Mucosa of rectum (tissue), 2 donors: ENCODE measurements at regions not wholly inside any gene's neighbourhood (a gene's known extent, or its start where the extent isn't known, plus 50 kb on each side); places are given as distances from the start of the nearest gene placed in this dataset.

ENCODE experiments used
- H3K27ac ChIP-seq, 2 donors: one replicate each; pipeline ENCODE4 v1.7.0; 2013; ENCODE audit warnings: inconsistent platforms in 2 of 2, low read depth in 2 of 2, low read length in 2 of 2
- H3K27me3 ChIP-seq, 2 donors: one replicate each; pipeline ENCODE4 v1.7.0; 2013; ENCODE audit warnings: low read length in 2 of 2; ENCODE audit not compliant: control insufficient read depth in 2 of 2, insufficient read depth in 2 of 2
- H3K36me3 ChIP-seq, 2 donors: one replicate each; pipeline ENCODE4 v1.7.0; 2013; ENCODE audit warnings: low read length in 2 of 2; ENCODE audit not compliant: control insufficient read depth in 2 of 2, insufficient read depth in 2 of 2
- H3K4me1 ChIP-seq, 2 donors: one replicate each; pipeline ENCODE4 v1.7.0; 2013; ENCODE audit warnings: low read length in 2 of 2, mild to moderate bottlenecking in 1 of 2; ENCODE audit not compliant: control insufficient read depth in 2 of 2, insufficient read depth in 2 of 2
- H3K4me3 ChIP-seq, 2 donors: one replicate each; pipeline ENCODE4 v1.7.0; 2013; ENCODE audit warnings: low read length in 2 of 2
- H3K9ac ChIP-seq, 2 donors: one replicate each; pipeline ENCODE4 v1.7.0; 2013; ENCODE audit warnings: low read length in 2 of 2, low read depth in 1 of 2, mild to moderate bottlenecking in 1 of 2
- H3K9me3 ChIP-seq, 2 donors: one replicate each; pipeline ENCODE4 v1.7.0; 2013; ENCODE audit warnings: low read length in 2 of 2; ENCODE audit not compliant: control insufficient read depth in 2 of 2
- donor health status: healthy.
- donor health status: Normal muscosa, but diverticular disease.

GRCh38 chr3:180277041-180277440, 240.3 kb upstream of the PEX5L start:
- no peaks in the 10 kb centered on the region for H3K27me3 ChIP-seq
- H3K9ac ChIP-seq: no peak overlapping the region
- peaks cover 0 to 2% of the 10 kb centered on the region in 2 donors for H3K9me3 ChIP-seq
- no peak overlapping the region for H3K4me3 ChIP-seq
- no peak overlapping the region for H3K27ac ChIP-seq
- no peaks in the 10 kb centered on the region for H3K36me3 ChIP-seq
- H3K4me1 ChIP-seq: no peaks in the 10 kb centered on the region

DNA sequence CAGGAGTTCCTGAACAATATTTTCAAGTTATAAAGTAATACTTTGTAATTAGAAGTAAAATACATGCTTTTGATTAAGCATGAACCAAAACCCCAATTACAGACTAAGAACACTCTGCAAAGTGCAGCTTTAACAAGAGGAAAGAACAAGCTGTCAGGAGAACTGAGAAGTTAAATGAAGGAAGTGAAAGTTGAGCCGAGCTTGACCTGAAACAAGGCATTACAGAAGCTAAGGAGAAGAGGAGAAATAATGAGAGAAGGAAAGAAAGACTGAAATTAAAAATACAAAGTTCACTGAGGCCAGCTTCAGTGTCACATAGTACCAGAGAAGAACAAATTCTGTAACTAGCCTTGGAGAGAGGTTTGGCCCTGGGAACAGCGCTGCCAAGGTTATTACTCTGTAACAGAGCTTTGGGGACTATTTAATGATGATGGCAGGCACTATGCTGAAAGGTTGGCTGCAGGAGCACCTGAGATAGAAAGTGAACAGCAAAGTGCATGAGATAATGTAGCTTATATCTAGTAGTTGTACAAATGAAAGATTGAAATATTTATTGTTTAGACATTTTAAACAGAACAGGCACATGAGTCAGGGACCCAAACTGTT, 241.9 kb upstream of the PEX5L start:
- Histone ChIP-seq H3K4me3 (no peak overlapping the region), H3K4me1 (no peaks in the 10 kb centered on the region), H3K27me3 (no peaks in the 10 kb centered on the region), H3K36me3 (no peaks in the 10 kb centered on the region), H3K9ac (no peak overlapping the region), H3K9me3 (peaks cover 0 to 2% of the 10 kb centered on the region in 2 donors), H3K27ac (no peak overlapping the region)

DNA sequence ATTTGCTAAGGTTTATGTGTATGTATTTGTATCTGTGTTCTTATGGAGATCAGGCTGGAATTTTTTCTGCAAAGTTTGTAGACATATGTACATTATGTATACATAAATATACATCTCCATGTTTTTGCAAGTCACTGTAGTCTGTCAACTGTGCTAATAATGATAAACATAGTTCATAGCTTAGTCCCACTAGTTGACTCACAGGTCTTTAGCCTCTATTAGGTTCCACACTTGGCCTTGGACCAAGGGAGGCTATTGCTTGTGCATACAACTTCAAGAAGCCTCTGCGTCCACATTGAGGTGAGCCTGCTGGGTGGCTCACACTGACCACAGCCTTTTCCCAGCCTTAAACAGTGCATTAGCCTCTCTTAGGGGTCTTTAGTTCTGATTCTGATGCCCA, 243.8 kb upstream of the PEX5L start:
- Histone ChIP-seq H3K27me3 (no peaks in the 10 kb centered on the region), H3K4me1 (no peaks in the 10 kb centered on the region), H3K27ac (no peak overlapping the region), H3K36me3 (no peaks in the 10 kb centered on the region), H3K9me3 (no peaks in the 10 kb centered on the region), H3K9ac (no peak overlapping the region), H3K4me3 (no peak overlapping the region)

DNA sequence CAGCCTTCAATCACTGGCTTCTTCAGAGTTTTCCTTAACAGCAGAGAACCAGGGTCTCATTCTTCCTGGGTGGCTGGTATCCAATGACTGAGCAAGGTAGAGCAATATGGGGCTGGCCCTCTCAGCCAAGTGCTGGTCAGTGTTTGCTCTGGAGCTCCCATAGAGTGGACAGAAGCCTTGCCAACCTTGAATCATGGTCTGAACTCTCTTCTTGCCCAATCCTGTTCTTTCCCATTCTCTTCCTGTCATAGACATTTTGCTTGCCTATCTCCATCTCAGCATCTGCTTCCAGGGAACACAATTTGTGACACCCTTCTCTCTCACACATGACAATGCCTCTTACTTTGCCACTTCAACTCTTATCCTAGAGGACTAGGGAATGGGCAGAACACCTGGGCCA, 245.6 kb upstream of the PEX5L start:
- H3K9ac ChIP-seq: no peak overlapping the region

GRCh38 chr3:180283251-180283650, 246.5 kb upstream of the PEX5L start:
- no peaks in the 10 kb centered on the region for H3K4me1 ChIP-seq
- no peak overlapping the region for H3K27ac ChIP-seq
- no peak overlapping the region for H3K9ac ChIP-seq
- no peak overlapping the region for H3K4me3 ChIP-seq
- H3K9me3 ChIP-seq: no peaks in the 10 kb centered on the region
- no peaks in the 10 kb centered on the region for H3K27me3 ChIP-seq
- no peaks in the 10 kb centered on the region for H3K36me3 ChIP-seq

More for the DNA sequence above, 245.6 kb upstream of the PEX5L start:
- no peaks in the 10 kb centered on the region for H3K27me3 ChIP-seq
- no peaks in the 10 kb centered on the region for H3K36me3 ChIP-seq
- H3K4me3 ChIP-seq: no peak overlapping the region
- no peaks in the 10 kb centered on the region for H3K9me3 ChIP-seq
- H3K4me1 ChIP-seq: no peaks in the 10 kb centered on the region
- H3K27ac ChIP-seq: no peak overlapping the region

- Histone ChIP-seq H3K4me3 (no peak overlapping the region), H3K9me3 (no peaks in the 10 kb centered on the region), H3K27ac (no peak overlapping the region), H3K9ac (no peak overlapping the region), H3K27me3 (no peaks in the 10 kb centered on the region), H3K36me3 (no peaks in the 10 kb centered on the region), H3K4me1 (no peaks in the 10 kb centered on the region)
Observed at GRCh38 chr3:180284331-180285110, 247.8 kb upstream of the PEX5L start.

DNA sequence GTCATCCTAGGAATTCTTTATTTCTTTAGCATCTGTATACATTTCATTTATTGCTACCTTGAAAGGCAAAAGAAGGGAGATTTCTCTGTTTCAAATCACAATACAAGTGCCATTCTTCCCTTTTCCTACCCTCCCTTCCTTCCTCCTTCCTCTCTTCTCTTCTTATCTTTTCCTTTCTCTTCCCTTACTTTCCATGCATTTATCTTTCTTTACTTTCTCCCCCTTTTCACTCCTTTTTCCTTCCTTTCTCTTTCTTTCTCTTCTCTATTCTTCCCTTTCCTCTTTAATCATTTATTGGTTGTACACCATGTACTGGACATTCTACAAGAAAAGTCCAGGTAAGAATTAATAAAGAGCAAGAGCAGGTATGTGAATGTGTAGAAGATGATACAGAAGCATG, 251.0 kb upstream of the PEX5L start:
- Histone ChIP-seq H3K4me1 (no peaks in the 10 kb centered on the region), H3K9ac (no peak overlapping the region), H3K36me3 (no peaks in the 10 kb centered on the region), H3K9me3 (no peaks in the 10 kb centered on the region), H3K27me3 (no peaks in the 10 kb centered on the region), H3K4me3 (no peak overlapping the region), H3K27ac (no peak overlapping the region)

GRCh38 chr3:180288816-180289215, 252.1 kb upstream of the PEX5L start:
- Histone ChIP-seq H3K4me3 (no peak overlapping the region), H3K27me3 (no peaks in the 10 kb centered on the region), H3K4me1 (no peaks in the 10 kb centered on the region), H3K36me3 (no peaks in the 10 kb centered on the region), H3K9me3 (no peaks in the 10 kb centered on the region), H3K27ac (no peak overlapping the region), H3K9ac (no peak overlapping the region)

GRCh38 chr3:180290300-180290699, 253.6 kb upstream of the PEX5L start:
- Histone ChIP-seq H3K4me3 (no peak overlapping the region), H3K9ac (no peak overlapping the region), H3K27me3 (no peaks in the 10 kb centered on the region), H3K27ac (no peak overlapping the region), H3K4me1 (no peaks in the 10 kb centered on the region), H3K9me3 (no peaks in the 10 kb centered on the region), H3K36me3 (no peaks in the 10 kb centered on the region)

- no peaks in the 10 kb centered on the region for H3K4me1 ChIP-seq
- H3K9me3 ChIP-seq: no peaks in the 10 kb centered on the region
- H3K9ac ChIP-seq: no peak overlapping the region
- H3K4me3 ChIP-seq: no peak overlapping the region
- no peak overlapping the region for H3K27ac ChIP-seq
- no peaks in the 10 kb centered on the region for H3K36me3 ChIP-seq
- no peaks in the 10 kb centered on the region for H3K27me3 ChIP-seq
Observed at GRCh38 chr3:180294282-180295027, 257.7 kb upstream of the PEX5L start.
